RWPE2 (cell line): ENCODE measurements at regions not wholly inside any gene's neighbourhood (a gene's known extent, or its start where the extent isn't known, plus 50 kb on each side); places are given as distances from the start of the nearest gene placed in this dataset.

Experiments
- ATAC-seq: fragments of 200-7000 bp; cut with Tn5 transposase; 3 replicates; pipeline ENCODE4 v1.9.1; 2021; ENCODE audit warnings: low read depth
- DNase-seq: peaks from one replicate; pipeline ENCODE4 v3.0.0-alpha.2; 2020; ENCODE audit warnings: low spot score
- H3K27ac ChIP-seq: fragments of 450-650 bp; 2 replicates; pipeline ENCODE4 v1.5.1; 2017; ENCODE audit warnings: mild to moderate bottlenecking; ENCODE audit not compliant: poor library complexity, severe bottlenecking
- H3K27me3 ChIP-seq: fragments of 250-450 bp; sonication (Bioruptor Pico); 2 replicates; pipeline ENCODE4 v1.5.1; 2021; ENCODE audit warnings: mild to moderate bottlenecking, moderate library complexity; ENCODE audit not compliant: insufficient read depth, poor library complexity, severe bottlenecking
- H3K36me3 ChIP-seq: fragments of 250-450 bp; sonication (Bioruptor Pico); 2 replicates; pipeline ENCODE4 v1.5.1; 2020; ENCODE audit warnings: low read depth, mild to moderate bottlenecking, moderate library complexity
- H3K4me1 ChIP-seq: fragments of 250-450 bp; sonication (Bioruptor Pico); 2 replicates; pipeline ENCODE4 v1.5.1; 2021; ENCODE audit warnings: mild to moderate bottlenecking, moderate library complexity; ENCODE audit not compliant: insufficient read depth, poor library complexity, severe bottlenecking
- H3K4me3 ChIP-seq: fragments of 250-450 bp; sonication (Bioruptor Pico); 2 replicates; pipeline ENCODE4 v1.5.1; 2021; ENCODE audit warnings: mild to moderate bottlenecking, moderate library complexity; ENCODE audit not compliant: severe bottlenecking
- H3K9me3 ChIP-seq: fragments of 250-450 bp; sonication (Bioruptor Pico); 2 replicates; pipeline ENCODE4 v1.5.1; 2021; ENCODE audit warnings: mild to moderate bottlenecking, moderate library complexity; ENCODE audit not compliant: severe bottlenecking
- TF ChIP-seq, protein P1 (sequence below): fragments of 450-650 bp; IDR thresholded peaks from one replicate; pipeline ENCODE4 v1.5.1; 2017; ENCODE audit warnings: mild to moderate bottlenecking, moderate library complexity; ENCODE audit not compliant: poor library complexity, severe bottlenecking

- H3K27ac ChIP-seq: no peak overlapping the region
- no peaks in the 10 kb centered on the region for H3K27me3 ChIP-seq
- no peaks in the 10 kb centered on the region for H3K9me3 ChIP-seq
- H3K36me3 ChIP-seq: no peaks in the 10 kb centered on the region
- ATAC-seq: no peak
- no peaks in the 10 kb centered on the region for H3K4me1 ChIP-seq
- no peak for DNase-seq
- TF ChIP-seq, protein P1, sequence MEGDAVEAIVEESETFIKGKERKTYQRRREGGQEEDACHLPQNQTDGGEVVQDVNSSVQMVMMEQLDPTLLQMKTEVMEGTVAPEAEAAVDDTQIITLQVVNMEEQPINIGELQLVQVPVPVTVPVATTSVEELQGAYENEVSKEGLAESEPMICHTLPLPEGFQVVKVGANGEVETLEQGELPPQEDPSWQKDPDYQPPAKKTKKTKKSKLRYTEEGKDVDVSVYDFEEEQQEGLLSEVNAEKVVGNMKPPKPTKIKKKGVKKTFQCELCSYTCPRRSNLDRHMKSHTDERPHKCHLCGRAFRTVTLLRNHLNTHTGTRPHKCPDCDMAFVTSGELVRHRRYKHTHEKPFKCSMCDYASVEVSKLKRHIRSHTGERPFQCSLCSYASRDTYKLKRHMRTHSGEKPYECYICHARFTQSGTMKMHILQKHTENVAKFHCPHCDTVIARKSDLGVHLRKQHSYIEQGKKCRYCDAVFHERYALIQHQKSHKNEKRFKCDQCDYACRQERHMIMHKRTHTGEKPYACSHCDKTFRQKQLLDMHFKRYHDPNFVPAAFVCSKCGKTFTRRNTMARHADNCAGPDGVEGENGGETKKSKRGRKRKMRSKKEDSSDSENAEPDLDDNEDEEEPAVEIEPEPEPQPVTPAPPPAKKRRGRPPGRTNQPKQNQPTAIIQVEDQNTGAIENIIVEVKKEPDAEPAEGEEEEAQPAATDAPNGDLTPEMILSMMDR: no peak
- H3K4me3 ChIP-seq: no peak overlapping the region
Measured at GRCh38 chr13:74336546-74336945, 202.3 kb upstream of the KLF12 start.

GRCh38 chr13:74335370-74335769, 201.2 kb upstream of the KLF12 start:
- no peaks in the 10 kb centered on the region for H3K27me3 ChIP-seq
- no peak overlapping the region for H3K4me3 ChIP-seq
- no peaks in the 10 kb centered on the region for H3K4me1 ChIP-seq
- DNase-seq: no peak
- no peak overlapping the region for H3K27ac ChIP-seq
- no peaks in the 10 kb centered on the region for H3K36me3 ChIP-seq
- no peak for ATAC-seq
- no peaks in the 10 kb centered on the region for H3K9me3 ChIP-seq
- TF ChIP-seq, protein P1: no peak

- DNase-seq (no peak), ATAC-seq (no peak)
- TF ChIP-seq, protein P1: no peak
- Histone ChIP-seq H3K9me3 (no peaks in the 10 kb centered on the region), H3K27ac (no peak overlapping the region), H3K4me1 (no peaks in the 10 kb centered on the region), H3K36me3 (no peaks in the 10 kb centered on the region), H3K27me3 (no peaks in the 10 kb centered on the region), H3K4me3 (no peak overlapping the region)
Measured at GRCh38 chr13:74329962-74330361, 195.8 kb upstream of the KLF12 start.

DNA sequence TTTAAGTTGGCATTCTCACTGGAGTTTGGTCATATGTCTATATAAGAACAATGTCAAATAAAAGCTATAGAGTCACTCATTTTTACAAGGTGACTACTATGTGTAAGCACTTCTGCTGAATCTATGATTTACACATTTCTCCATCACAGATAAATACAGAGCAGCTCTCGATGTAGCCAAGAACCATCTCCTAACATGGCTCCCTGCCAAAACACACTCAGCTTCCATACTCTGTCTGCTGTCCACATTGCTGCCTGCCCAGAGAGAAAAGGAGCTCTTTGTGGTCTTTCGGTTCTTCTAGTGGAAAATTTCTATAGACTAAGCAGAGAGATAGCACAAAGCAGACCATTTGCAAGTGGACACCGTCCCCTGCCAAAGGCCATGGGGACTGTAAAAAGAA, 190.9 kb upstream of the KLF12 start:
- no peaks in the 10 kb centered on the region for H3K36me3 ChIP-seq
- DNase-seq: no peak

GRCh38 chr13:74324338-74324737, 190.1 kb upstream of the KLF12 start:
- no peak for ATAC-seq
- no peaks in the 10 kb centered on the region for H3K9me3 ChIP-seq
- H3K4me3 ChIP-seq: no peak overlapping the region
- no peaks in the 10 kb centered on the region for H3K36me3 ChIP-seq
- TF ChIP-seq, protein P1: no peak
- H3K27me3 ChIP-seq: no peaks in the 10 kb centered on the region
- H3K27ac ChIP-seq: no peak overlapping the region
- DNase-seq: no peak
- no peaks in the 10 kb centered on the region for H3K4me1 ChIP-seq

More for the DNA sequence above, 190.9 kb upstream of the KLF12 start:
- TF ChIP-seq, protein P1: no peak
- Histone ChIP-seq H3K4me1 (no peaks in the 10 kb centered on the region), H3K4me3 (no peak overlapping the region), H3K9me3 (no peaks in the 10 kb centered on the region), H3K27me3 (no peaks in the 10 kb centered on the region), H3K27ac (no peak overlapping the region)
- ATAC-seq: peak; percentile 25; the same call in 1 of the 3 replicates
